ENCODE measurements at regions not wholly inside any gene's neighbourhood (a gene's known extent, or its start where the extent isn't known, plus 50 kb on each side); places are given as distances from the start of the nearest gene placed in this dataset.

GRCh38 chr4:11730545-11730944, 301.9 kb upstream of the HS3ST1 start:
- CTCF ChIA-PET: no interaction called here
- intact Hi-C loops (cut with micrococcal nuclease; ENCODE audit: unreplicated experiment): no loop called here

GRCh38 chr4:11729548-11729947, 300.9 kb upstream of the HS3ST1 start:
- Histone ChIP-seq H3K36me3 (ENCODE audit: control insufficient read depth, insufficient read depth, low read length) (no peaks in the 10 kb centered on the region), H3K4me3 (ENCODE audit: low read depth, low read length) (no peak overlapping the region), H3K27me3 (replicated peaks; ENCODE audit: control insufficient read depth, insufficient read depth, low read length) (no peaks in the 10 kb centered on the region), H3K4me1 (no peaks in the 10 kb centered on the region), H3K9me3 (no peaks in the 10 kb centered on the region)
- intact Hi-C loops (cut with micrococcal nuclease; ENCODE audit: unreplicated experiment): no loop called here
- Mint-ChIP-seq H3K9me3 (ENCODE audit: unreplicated experiment) (no peaks in the 10 kb centered on the region), H3K27ac (ENCODE audit: unreplicated experiment) (no peak overlapping the region), H3K4me3 (ENCODE audit: unreplicated experiment) (no peak overlapping the region), H3K4me1 (ENCODE audit: low read depth, unreplicated experiment) (no peaks in the 10 kb centered on the region), H3K36me3 (ENCODE audit: insufficient read depth, unreplicated experiment) (no peaks in the 10 kb centered on the region), H3K27me3 (ENCODE audit: insufficient read depth, unreplicated experiment) (no peaks in the 10 kb centered on the region)
- no TSS peak for BruUV-seq (replicated peaks)
- TF ChIP-seq, protein P1, sequence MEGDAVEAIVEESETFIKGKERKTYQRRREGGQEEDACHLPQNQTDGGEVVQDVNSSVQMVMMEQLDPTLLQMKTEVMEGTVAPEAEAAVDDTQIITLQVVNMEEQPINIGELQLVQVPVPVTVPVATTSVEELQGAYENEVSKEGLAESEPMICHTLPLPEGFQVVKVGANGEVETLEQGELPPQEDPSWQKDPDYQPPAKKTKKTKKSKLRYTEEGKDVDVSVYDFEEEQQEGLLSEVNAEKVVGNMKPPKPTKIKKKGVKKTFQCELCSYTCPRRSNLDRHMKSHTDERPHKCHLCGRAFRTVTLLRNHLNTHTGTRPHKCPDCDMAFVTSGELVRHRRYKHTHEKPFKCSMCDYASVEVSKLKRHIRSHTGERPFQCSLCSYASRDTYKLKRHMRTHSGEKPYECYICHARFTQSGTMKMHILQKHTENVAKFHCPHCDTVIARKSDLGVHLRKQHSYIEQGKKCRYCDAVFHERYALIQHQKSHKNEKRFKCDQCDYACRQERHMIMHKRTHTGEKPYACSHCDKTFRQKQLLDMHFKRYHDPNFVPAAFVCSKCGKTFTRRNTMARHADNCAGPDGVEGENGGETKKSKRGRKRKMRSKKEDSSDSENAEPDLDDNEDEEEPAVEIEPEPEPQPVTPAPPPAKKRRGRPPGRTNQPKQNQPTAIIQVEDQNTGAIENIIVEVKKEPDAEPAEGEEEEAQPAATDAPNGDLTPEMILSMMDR (IDR thresholded peaks at IDR 0.05; ENCODE audit: insufficient read depth in 1 of 2, low read depth in 1 of 2, low read length in 1 of 2, severe bottlenecking in 1 of 2, unreplicated experiment in 1 of 2): no peak
- peak in 1 of 2 experiments; percentile 2 for DNase-seq
- ChIA-PET CTCF (no interaction called here), POLR2A (no interaction called here)

More at GRCh38 chr4:11730545-11730944, 301.9 kb upstream of the HS3ST1 start:
- H3K27me3 Mint-ChIP-seq (ENCODE audit: insufficient read depth, unreplicated experiment): no peaks in the 10 kb centered on the region
- Histone ChIP-seq H3K27me3 (replicated peaks; ENCODE audit: control insufficient read depth, insufficient read depth, low read length) (no peaks in the 10 kb centered on the region), H3K9me3 (no peaks in the 10 kb centered on the region), H3K36me3 (ENCODE audit: control insufficient read depth, insufficient read depth, low read length) (no peaks in the 10 kb centered on the region), H3K4me1 (no peaks in the 10 kb centered on the region), H3K4me3 (ENCODE audit: low read depth, low read length) (no peak overlapping the region)
- H3K9me3 Mint-ChIP-seq (ENCODE audit: unreplicated experiment): no peaks in the 10 kb centered on the region
- no peaks in the 10 kb centered on the region for H3K4me1 Mint-ChIP-seq (ENCODE audit: low read depth, unreplicated experiment)
- TF ChIP-seq, protein P1 (IDR thresholded peaks at IDR 0.05; ENCODE audit: insufficient read depth in 1 of 2, low read depth in 1 of 2, low read length in 1 of 2, severe bottlenecking in 1 of 2, unreplicated experiment in 1 of 2): no peak
- no TSS peak for BruUV-seq (replicated peaks)
- no peak for DNase-seq
- POLR2A ChIA-PET: no interaction called here
- H3K36me3 Mint-ChIP-seq (ENCODE audit: insufficient read depth, unreplicated experiment): no peaks in the 10 kb centered on the region
- no peak overlapping the region for H3K4me3 Mint-ChIP-seq (ENCODE audit: unreplicated experiment)
- H3K27ac Mint-ChIP-seq (ENCODE audit: unreplicated experiment): no peak overlapping the region

DNA sequence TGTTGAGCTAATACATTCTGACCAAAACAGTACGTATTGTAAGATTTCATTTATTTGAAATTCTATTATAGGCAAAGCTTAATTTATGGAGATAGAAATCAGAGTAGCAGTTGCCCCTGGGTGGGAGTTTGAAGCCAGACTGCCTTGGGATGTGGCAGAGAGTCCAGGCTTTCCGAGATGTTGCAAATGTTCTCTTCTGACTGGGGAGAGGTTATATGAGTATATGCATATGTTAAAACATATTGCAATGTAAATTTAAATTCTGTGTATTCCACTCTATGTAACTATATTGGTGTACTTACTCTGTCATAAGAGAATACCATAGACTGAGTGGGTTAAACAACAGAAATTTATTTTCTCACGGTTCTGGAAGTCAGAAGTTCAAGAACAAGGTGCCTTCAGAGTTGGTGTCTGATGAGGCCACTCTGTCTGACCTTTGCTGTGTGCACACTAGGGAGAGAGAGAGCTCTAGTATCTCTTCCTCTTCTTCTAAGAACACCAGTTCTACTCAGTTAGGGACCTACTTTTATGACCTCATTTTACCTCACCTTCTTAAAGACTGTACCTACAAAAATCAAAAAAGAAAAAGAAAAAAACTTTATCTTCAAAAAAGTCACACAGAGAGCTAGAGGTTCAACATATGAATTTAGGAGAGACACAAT, 299.3 kb upstream of the HS3ST1 start:
- CTCF ChIA-PET: no interaction called here

More for the DNA sequence above, 299.3 kb upstream of the HS3ST1 start:
- no peak overlapping the region for H3K4me3 ChIP-seq (ENCODE audit: low read depth, low read length)
- no peaks in the 10 kb centered on the region for H3K4me1 ChIP-seq
- H3K9me3 ChIP-seq: no peaks in the 10 kb centered on the region
- TF ChIP-seq, protein P1 (IDR thresholded peaks at IDR 0.05; ENCODE audit: insufficient read depth in 1 of 2, low read depth in 1 of 2, low read length in 1 of 2, severe bottlenecking in 1 of 2, unreplicated experiment in 1 of 2): no peak
- DNase-seq: no peak
- H3K27me3 Mint-ChIP-seq (ENCODE audit: insufficient read depth, unreplicated experiment): no peaks in the 10 kb centered on the region
- H3K36me3 ChIP-seq (ENCODE audit: control insufficient read depth, insufficient read depth, low read length): no peaks in the 10 kb centered on the region
- POLR2A ChIA-PET: no interaction called here
- H3K27me3 ChIP-seq (replicated peaks; ENCODE audit: control insufficient read depth, insufficient read depth, low read length): no peaks in the 10 kb centered on the region
- H3K4me3 Mint-ChIP-seq (ENCODE audit: unreplicated experiment): no peak overlapping the region
- no peaks in the 10 kb centered on the region for H3K36me3 Mint-ChIP-seq (ENCODE audit: insufficient read depth, unreplicated experiment)
- no peaks in the 10 kb centered on the region for H3K4me1 Mint-ChIP-seq (ENCODE audit: low read depth, unreplicated experiment)
- H3K27ac Mint-ChIP-seq (ENCODE audit: unreplicated experiment): no peak overlapping the region
- BruUV-seq (replicated peaks): no TSS peak
- H3K9me3 Mint-ChIP-seq (ENCODE audit: unreplicated experiment): no peaks in the 10 kb centered on the region
- intact Hi-C loops (cut with micrococcal nuclease; ENCODE audit: unreplicated experiment): no loop called here

Measured in Caco-2 (cell line).